HG03025 (cell line): ENCODE measurements at regions not wholly inside any gene's neighbourhood (a gene's known extent, or its start where the extent isn't known, plus 50 kb on each side); places are given as distances from the start of the nearest gene placed in this dataset.
"Not testable (repeated sequence)": the region's sequence is repeated elsewhere in the genome, so short reads cannot be mapped to it uniquely, and the experiment has no call there.

Source experiments
- ATAC-seq: cut with Tn5 transposase; IDR thresholded peaks from one replicate; pipeline ENCODE4 v1.9.1; 2021; ENCODE audit warnings: mild to moderate bottlenecking, moderate library complexity; ENCODE audit not compliant: unreplicated experiment, low FRiP score

DNA sequence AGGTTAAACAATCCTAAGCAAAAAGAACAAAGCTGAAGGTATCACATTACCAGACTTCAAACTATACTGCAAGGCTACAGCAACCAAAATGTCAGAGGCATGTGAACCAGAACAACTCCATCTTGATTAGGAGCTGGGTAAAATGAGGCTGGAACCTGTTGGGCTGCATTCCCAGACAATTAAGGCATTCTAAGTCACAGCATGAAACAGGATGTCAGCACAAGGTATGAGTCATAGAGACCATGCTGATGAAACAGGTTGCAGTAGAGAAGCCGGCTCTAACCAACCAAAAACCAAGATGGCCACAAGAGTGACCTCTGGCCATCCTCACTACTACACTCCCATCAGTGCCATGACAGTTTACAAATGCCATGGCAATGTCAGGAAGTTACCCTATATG is 252.0 kb downstream of the RASEF start:
- ATAC-seq = no peak

DNA sequence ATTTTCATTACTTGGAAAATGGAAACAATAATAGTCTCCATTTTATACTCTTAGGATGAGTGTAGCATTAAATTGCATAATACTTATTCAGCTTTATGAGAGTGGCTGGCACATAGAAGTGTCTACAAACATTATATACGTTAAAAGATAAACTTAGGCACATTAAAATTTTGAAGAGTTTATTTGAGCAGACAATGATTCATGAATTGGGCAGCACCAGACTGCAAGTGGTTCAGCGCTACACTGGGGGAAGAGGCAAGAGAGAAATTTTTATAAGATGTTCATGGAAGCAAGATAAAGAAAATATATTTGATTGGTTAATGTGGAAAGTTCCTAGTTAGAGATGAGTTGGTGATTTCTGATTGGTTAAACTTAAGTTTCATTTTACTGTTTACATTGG is 243.7 kb downstream of the RASEF start:
- ATAC-seq = no peak

DNA sequence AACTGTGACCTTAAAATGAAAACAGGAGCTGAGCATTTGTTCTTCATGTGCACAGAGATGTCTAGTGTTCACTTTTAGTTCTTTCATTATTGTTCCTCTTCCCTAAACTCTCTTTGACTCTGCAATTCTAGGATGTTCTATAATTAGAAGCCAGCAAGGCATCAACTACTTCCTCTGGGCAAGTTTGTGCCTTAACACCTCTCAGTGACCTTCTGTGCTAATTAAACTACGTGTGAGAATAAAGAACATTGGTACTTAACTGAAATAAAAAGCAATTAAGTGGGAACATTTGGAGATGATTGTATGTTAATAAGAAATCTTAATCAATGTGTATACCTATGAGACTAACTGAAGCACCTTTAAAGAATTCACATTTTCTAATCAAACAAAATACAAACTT is 242.8 kb downstream of the RASEF start:
- no peak for ATAC-seq

DNA sequence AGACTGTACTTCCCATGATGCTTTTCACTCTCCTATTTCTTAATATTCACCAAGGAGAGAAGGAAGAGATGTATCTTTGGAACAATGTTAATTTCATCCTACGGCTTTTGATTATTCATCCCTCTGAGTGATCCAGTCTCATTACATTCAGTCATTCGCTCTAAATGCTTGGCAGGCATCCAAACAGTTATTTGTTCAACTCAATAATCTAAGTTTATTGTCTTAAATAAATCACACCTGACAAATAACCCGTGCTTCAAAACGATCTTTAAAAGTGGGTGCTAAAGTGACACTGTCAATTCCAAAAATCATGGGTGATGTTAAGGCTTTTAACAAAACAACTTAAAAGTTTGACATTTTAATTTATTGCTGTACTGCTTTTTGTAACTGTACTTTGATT is 233.1 kb downstream of the RASEF start:
- ATAC-seq = no peak

DNA sequence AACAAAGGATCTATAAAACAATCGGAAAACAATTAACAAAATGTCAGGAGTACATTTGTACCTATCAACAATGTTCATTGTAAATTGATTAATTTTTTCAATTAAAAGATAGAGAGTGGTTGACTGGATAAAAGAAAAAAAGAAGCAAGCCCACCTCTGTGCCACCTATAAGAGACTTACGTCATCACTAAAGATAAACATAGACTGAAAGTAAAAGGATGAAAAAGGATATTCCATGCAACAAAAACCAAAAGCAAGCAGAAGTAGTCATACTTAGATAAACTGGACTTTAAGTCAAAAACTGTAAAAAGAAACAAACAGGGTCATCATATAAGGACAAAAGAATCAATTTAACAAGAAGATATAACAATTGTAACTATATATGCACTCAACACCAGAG is 197.4 kb downstream of the RASEF start:
- ATAC-seq = no peak

DNA sequence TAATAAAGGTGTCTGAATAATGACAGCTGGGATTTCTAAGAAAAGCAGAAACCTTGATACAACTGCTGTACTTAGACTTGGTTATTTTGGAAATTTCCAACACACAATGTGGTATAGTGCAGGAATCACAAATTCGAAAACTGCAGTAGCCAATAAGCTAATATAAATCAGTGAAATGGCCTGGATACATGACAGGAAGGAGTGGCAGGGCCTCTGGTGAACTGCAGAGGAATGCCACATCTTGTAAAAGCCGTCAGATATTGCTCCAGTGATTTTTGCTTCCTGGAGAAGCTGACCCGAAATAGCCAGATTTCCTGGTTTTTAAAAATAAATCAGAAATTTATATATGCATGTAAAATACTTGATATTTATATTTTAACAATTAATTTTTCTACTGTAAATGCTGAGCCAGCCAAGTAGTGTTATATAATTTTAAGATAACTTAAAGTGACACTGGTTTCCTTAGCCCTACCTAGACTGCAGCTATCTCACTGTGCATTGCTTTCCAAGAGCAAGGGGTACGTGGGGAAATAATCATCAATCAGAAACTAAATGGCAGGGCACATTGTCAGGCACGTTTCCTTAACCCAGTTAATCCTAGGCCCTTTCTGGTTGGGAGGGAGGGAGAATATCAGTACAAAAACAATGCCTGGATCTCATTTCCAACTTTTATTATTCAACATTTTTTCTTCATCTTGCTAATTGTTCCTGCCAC is 182.4 kb downstream of the RASEF start:
- ATAC-seq = no peak

DNA sequence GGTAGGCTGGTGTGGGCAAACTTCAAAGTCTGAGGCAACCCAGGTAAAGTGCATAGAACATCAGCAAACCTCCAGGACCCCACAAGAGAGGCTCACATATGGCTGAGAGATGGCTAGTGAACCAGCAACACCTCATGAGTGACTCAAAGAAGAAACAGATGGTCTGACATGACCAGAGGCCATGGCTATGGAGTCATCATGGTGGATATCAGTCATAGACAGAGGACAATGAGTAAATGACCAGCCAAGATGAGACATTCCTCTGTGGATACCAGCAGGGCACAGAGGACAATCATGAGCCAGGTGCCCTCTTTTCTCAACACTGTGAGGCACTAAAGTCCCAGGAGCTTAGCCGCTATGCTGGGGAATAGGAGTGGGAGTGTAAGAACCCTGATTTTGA is 180.8 kb downstream of the RASEF start:
- no peak for ATAC-seq

DNA sequence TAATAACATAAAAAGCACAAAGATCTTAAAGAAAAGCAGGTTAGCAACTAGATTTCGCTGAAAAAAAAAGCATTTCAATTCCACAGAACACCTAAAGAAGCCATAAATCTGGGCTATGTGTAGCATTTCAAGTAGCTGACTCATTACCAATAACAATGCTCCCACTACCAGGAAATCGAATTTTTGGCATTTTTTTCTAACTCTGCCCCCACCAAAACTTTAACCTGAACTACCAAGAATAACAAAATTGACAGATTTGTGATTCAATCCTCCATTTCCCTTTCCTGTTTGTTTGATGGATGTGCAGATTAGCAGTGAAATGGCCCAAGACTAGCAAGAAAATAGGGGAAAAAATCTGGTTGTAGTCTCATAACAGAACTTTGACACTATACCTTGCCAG is 180.2 kb downstream of the RASEF start:
- ATAC-seq = no peak

DNA sequence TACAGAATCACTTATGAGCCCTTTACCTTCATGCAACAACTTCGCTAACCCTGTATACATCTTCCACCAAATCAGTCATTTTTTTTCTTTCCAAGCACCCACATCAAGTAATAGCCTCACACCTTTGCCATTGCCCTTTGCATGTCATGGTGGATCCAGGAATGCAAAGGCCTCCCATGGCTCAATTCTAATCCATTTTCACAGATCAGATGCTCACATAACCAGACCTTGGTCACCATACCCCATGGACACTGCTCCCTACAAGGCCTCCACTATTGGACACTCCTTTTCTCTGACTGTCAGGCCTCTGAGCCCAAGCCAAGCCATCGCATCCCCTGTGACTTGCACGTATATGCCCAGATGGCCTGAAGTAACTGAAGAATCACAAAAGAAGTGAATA is 179.5 kb downstream of the RASEF start:
- no peak for ATAC-seq

DNA sequence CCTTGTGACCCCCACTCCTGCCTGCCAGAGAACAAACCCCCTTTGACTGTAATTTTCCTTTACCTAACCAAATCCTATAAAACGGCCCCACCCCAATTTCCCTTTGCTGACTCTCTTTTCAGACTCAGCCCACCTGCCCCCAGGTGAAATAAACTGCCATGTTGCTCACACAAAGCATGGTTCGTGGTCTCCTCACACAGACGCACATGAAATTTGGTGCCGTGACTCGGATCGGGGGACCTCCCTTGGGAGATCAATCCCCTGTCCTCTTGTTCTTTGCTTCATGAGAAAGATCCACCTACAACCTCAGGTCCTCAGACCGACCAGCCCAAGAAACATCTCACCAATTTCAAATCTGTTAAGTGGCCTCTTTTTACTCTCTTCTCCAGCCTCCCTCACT is 179.0 kb downstream of the RASEF start:
- not testable (repeated sequence) for ATAC-seq

DNA sequence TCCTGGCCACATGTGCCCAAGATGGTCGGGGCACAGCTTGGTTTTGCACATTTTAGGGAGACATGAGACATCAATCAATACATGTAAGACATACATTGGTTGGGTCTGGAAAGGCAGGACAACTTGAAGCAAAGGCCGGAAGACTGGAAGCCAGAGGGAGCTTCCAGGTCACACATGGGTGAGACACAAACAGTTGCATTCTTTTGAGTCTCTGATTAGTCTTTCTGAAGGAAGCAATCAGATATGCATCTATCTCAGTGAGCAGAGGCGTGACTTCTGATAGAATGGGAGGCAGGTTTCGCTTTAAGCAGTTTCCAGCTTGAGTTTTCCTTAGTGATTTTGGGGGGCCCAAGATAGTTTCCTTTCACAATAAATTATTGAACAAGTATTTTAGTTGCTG is 172.5 kb downstream of the RASEF start:
- no peak for ATAC-seq

DNA sequence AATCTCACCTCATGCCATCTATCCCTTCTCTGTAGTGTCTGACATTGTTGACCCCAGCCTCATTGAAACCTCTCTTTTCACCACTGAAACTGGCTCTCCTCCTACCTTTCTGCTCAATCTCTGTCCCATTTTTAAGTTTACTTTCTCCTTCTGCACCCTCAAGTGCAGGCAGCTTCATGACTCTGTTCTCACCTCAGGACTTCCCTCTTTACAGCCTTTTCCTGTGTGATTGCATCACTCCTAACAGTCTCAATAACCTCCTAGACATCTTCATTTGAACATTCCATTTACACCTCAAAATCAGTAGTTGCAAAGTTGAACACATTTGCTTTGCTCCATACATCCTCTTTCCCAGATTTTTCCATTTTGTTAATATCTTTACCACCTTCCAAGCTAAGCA is 172.1 kb downstream of the RASEF start:
- ATAC-seq = no peak

DNA sequence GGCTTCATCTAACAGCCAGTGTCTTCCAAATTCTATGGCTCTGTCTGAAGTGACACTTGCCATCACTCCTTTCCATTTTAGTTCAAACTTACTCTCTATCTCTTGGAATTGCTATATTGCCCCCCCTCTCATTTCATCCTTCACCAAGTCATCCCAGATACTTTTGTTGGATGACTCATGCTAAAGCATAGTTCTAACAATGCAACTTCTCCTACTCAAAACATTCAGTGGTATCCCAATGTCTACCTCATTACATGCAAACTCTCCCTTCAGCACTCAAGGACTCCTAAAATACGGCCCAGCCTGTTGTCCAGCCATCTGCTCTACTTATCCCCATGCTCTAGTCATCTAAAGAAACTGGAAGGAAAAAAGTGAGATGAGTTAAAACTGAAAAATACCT is 171.6 kb downstream of the RASEF start:
- no peak for ATAC-seq

DNA sequence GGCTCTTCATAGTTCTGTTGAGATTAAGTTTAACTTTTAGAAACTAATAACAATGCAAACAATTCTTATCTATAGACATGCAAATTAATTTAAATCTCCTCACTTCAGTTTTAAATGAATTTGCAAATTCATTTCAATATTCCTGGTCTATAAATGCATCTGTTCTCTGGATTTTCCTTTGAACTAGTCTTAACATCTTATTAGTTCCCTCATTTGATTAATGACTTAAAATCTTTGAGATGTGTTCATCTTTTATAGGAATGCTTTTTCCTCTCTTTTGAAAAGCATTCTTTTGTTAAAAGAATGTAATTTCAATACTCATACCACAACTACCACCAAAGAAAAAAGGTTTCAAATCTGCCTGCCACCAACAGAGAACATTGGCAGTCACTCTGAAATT is 169.4 kb downstream of the RASEF start:
- no peak for ATAC-seq

DNA sequence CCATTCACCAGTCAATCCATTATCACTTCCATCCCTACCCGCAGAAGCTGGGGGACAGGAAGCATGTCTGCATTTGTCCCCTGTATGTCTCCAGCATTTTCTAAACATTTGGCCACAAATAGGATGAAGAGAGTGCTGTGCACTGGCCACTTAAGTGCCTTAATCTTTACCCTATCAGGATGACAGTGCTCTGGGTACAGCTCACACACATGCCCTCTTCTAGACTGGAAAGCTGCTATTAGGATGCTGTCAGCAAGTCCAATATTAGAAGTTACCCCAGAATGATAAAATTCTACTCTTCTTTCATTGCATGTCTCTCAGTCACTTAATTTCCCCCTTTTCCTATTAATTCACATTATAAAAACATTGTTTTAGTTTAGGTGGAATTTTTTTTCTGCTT is 168.4 kb downstream of the RASEF start:
- ATAC-seq = no peak

DNA sequence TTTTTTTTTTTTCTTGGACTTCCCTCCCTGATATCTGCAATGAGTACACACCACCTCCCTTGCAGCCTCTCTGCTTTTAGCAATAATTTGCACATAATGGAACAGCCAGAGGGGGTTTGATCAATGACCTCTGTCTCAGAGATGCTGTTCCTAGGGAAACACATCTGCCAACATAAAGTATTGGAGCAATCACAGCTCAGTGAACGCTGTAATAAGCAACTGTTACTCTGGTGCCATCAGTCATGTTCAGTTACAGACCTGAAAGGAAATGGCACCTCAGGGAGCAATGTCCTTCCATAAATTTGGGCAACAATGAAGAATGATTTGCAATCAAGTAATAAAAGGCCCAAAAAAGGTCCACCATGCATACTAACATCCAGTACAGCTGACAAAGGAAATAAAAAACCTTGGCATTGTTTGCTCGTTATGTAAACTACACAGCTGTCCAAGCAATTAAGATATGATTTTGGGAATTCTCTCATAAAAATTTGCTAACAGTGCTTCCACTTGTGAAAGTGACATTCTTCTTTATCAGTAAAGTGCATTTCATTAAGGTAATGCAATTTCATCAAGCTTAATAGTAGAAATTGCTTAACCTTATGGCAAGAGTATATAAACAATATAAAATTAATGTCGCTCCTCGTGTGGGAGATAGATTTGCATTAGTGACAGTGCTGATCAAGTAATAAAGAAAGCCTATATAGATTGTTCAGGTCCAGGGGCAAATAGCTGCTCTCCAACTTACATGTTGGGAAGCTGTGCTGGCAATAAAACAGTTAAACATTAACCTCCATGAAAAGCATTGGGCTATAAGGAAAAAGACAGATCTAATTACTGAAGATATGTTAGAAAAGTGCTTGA is 167.8 kb downstream of the RASEF start:
- no peak for ATAC-seq

DNA sequence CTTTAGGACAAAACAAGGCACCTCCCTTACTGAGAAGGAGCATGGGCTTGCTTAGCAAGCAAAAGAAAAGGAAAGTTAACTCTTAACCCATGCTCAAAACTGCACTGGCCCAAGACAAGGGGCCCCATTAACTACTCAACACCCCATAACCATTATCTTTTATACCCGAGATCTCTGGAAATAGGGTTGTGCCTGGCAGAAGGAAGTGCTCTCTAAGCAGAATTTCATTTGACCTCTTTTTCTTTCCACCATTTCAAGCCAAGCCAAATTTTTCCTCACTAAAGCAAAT is 167.2 kb downstream of the RASEF start:
- ATAC-seq = no peak

DNA sequence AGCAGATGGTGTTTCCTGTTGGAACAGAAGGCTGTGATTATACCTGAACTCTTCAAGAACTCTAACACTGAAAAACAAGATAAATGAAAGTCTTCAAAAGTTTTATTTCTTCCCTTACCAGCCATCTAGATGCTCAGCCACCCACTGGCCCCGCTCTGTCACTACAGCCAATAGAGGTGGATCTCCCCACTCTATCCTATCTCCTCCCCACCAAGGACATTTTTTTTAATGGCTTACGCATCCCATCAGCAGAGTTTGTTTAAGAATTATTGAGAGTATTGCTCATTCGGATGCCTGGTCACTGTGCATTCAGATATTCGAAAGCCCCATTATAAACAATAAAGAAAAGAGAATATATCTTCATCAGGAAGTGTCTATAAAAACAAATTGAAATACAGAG is 159.4 kb downstream of the RASEF start:
- no peak for ATAC-seq

DNA sequence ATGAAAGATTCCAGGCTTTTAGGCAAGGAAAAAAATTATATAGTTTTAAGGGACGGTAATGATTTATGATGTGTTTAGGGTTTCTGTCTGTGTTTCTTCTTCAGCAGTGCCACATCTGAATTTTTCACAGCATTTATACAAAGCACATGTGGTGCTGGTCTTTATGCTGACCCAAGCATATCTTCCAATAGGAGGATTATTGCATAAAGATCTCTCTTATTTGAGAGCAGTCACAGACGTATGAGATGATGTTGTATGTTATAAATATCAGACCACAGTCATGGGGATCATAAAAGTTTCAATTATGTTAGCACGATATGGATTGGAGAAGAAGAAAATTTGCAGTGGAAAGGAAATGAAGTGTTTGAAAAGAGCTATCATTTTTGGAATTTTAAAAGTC is 150.9 kb downstream of the RASEF start:
- no peak for ATAC-seq

DNA sequence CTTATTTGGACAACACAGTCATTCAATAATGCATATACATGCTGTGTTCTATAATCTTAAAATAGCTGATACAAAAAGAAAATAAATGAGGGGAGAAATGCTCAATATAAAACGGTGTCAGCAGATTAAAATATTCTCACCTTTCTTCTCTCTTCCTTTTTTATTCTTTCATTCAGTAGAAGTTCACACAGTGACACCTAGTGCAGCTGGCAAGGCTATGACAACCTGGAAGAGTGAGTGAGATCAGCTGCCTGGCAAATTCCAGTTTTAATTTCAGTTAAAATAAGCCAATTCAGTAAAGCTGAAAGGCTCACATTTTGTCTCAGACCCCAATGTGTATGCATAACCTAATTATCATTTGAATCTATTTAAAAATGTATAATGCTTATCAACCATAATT is 150.3 kb downstream of the RASEF start:
- ATAC-seq = no peak

DNA sequence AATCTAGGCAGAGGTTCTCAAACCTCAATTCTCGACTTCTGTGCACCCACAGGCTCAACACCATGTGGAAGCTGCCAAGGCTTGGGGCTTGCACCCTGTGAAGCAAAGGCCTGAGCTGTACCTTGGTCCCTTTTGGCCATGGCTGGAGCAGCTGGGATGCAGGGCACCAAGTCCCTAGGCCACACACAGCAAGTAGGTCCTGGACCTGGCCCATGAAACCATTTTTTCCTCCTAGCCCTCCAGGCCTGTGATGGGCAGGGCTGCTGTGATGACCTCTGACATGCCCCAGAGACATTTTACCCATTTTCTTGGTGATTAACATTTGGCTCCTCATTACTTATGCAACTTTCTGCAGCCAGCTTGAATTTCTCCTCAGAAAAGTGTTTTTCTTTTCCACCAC is 146.7 kb downstream of the RASEF start:
- not testable (repeated sequence) for ATAC-seq

DNA sequence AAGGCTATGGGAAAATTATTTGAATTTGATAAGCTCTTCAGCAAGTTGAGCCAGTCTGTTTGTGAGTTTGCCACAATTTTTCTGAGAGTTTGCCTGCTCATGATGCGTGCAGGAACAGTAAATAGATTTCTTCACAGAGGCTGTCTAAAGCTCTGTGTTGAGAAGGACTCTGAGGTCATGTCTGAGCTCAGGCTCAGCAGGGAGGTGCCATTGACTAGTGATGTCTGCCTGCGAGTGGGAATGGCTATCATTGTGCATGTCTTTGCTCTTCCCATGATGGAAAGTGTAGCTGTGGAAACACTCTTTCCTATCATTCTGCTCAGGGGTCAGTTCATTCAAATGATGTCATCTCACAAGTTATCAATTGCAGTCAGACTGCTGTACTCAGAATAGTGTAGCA is 142.8 kb downstream of the RASEF start:
- ATAC-seq = no peak
